22Rv1 (cell line): ENCODE measurements at regions not wholly inside any gene's neighbourhood (a gene's known extent, or its start where the extent isn't known, plus 50 kb on each side); places are given as distances from the start of the nearest gene placed in this dataset.

ENCODE experiments used
- ZFX ChIP-seq: fragments of 450-650 bp; IDR thresholded peaks from 2 replicates; pipeline ENCODE4 v1.6.1; 2017; ENCODE audit warnings: antibody characterized with exemption, borderline replicate concordance
- TF ChIP-seq, protein P1 (sequence below): fragments of 450-650 bp; IDR thresholded peaks from 2 replicates; pipeline ENCODE4 v1.5.1; 2017; ENCODE audit warnings: mild to moderate bottlenecking

DNA sequence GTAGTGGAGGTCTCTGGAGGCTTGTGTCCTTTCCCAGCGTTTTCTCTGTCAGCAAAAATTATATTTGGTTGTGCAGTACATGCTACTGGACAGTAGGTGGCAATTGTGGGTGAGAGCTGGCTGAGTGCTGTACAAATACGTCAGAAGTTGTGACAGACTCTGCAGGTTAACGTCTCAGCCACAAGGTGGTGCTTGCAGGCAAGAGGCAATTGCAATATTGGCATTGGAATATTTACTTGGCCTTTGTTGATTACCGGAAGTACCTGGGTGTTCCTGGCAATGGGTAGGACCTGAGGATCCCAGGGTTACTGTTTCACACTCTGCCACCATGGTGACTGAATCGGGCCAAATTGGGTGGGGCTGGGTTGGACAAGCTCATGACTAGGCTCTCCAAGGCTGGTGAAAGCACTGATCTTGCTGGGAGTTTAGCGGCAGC is 333.9 kb upstream of the LMO3 start:
- TF ChIP-seq, protein P1, sequence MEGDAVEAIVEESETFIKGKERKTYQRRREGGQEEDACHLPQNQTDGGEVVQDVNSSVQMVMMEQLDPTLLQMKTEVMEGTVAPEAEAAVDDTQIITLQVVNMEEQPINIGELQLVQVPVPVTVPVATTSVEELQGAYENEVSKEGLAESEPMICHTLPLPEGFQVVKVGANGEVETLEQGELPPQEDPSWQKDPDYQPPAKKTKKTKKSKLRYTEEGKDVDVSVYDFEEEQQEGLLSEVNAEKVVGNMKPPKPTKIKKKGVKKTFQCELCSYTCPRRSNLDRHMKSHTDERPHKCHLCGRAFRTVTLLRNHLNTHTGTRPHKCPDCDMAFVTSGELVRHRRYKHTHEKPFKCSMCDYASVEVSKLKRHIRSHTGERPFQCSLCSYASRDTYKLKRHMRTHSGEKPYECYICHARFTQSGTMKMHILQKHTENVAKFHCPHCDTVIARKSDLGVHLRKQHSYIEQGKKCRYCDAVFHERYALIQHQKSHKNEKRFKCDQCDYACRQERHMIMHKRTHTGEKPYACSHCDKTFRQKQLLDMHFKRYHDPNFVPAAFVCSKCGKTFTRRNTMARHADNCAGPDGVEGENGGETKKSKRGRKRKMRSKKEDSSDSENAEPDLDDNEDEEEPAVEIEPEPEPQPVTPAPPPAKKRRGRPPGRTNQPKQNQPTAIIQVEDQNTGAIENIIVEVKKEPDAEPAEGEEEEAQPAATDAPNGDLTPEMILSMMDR: peak; percentile 100
- no peak for TF ChIP-seq ZFX
